ENCODE measurements at regions not wholly inside any gene's neighbourhood (a gene's known extent, or its start where the extent isn't known, plus 50 kb on each side); places are given as distances from the start of the nearest gene placed in this dataset.

- Histone ChIP-seq H3K9me3 (no peaks in the 10 kb centered on the region), H3K4me3 (replicated peaks in 1 of 3) (no peak overlapping the region), H3K27ac (no peak overlapping the region), H3K4me1 (no peaks in the 10 kb centered on the region), H3K36me3 (no peaks in the 10 kb centered on the region), H3K27me3 (no peaks in the 10 kb centered on the region)
- intact Hi-C loops (cut with DNase I), result no loop called here
- 84 to 92% methylated on average over 5 of the region's 5 CpGs for WGBS, 2 donors
- no peak for DNase-seq
- no peak for TF ChIP-seq POLR2A (IDR thresholded peaks at IDR 0.05)
- TF ChIP-seq CTCF (IDR thresholded peaks at IDR 0.05), result no peak
Observed at GRCh38 chr18:45282101-45282812, 333.0 kb upstream of the SLC14A2 start.

- no peaks in the 10 kb centered on the region for H3K27me3 ChIP-seq
- no peak for DNase-seq
- H3K4me1 ChIP-seq, result no peaks in the 10 kb centered on the region
- 82 to 96% methylated on average over 2 of the region's 2 CpGs for WGBS, 2 donors
- H3K27ac ChIP-seq, result no peak overlapping the region
- H3K9me3 ChIP-seq, result no peaks in the 10 kb centered on the region
- no peak overlapping the region for H3K4me3 ChIP-seq (replicated peaks in 1 of 3)
- intact Hi-C loops (cut with DNase I), result no loop called here
- TF ChIP-seq CTCF (IDR thresholded peaks at IDR 0.05), result no peak
- no peaks in the 10 kb centered on the region for H3K36me3 ChIP-seq
Observed at GRCh38 chr18:45284174-45284573, 331.1 kb upstream of the SLC14A2 start.

- TF ChIP-seq POLR2A (IDR thresholded peaks at IDR 0.05) (no peak), CTCF (IDR thresholded peaks at IDR 0.05) (no peak)
- Histone ChIP-seq H3K27ac (no peak overlapping the region), H3K9me3 (no peaks in the 10 kb centered on the region), H3K4me1 (no peaks in the 10 kb centered on the region), H3K27me3 (no peaks in the 10 kb centered on the region), H3K4me3 (replicated peaks in 1 of 3) (no peak overlapping the region), H3K36me3 (no peaks in the 10 kb centered on the region)
- intact Hi-C loops (cut with DNase I), result no loop called here
- no peak for DNase-seq
Observed at GRCh38 chr18:45284851-45285250, 330.4 kb upstream of the SLC14A2 start.

GRCh38 chr18:45285251-45285650 lies 330.0 kb upstream of the SLC14A2 start:
- WGBS, 2 donors, result 83 to 96% methylated on average over 10 of the region's 10 CpGs
- intact Hi-C loops (cut with DNase I), result no loop called here
- H3K27ac ChIP-seq, result no peak overlapping the region
- H3K4me3 ChIP-seq (replicated peaks in 1 of 3), result no peak overlapping the region
- DNase-seq, result no peak
- H3K9me3 ChIP-seq, result no peaks in the 10 kb centered on the region
- H3K27me3 ChIP-seq, result no peaks in the 10 kb centered on the region
- TF ChIP-seq POLR2A (IDR thresholded peaks at IDR 0.05) (no peak), CTCF (IDR thresholded peaks at IDR 0.05) (no peak)
- H3K4me1 ChIP-seq, result no peaks in the 10 kb centered on the region
- no peaks in the 10 kb centered on the region for H3K36me3 ChIP-seq

- H3K4me3 ChIP-seq (replicated peaks in 1 of 3), result no peak overlapping the region
- no peaks in the 10 kb centered on the region for H3K27me3 ChIP-seq
- 72 to 83% methylated on average over 3 of the region's 3 CpGs for WGBS, 2 donors
Observed at GRCh38 chr18:45286431-45286830, 328.8 kb upstream of the SLC14A2 start.

More at GRCh38 chr18:45286431-45286830, 328.8 kb upstream of the SLC14A2 start:
- Histone ChIP-seq H3K4me1 (no peaks in the 10 kb centered on the region), H3K9me3 (no peaks in the 10 kb centered on the region), H3K27ac (no peak overlapping the region), H3K36me3 (no peaks in the 10 kb centered on the region)
- TF ChIP-seq CTCF (IDR thresholded peaks at IDR 0.05), result no peak
- TF ChIP-seq POLR2A (IDR thresholded peaks at IDR 0.05), result no peak
- DNase-seq, result no peak
- intact Hi-C loops (cut with DNase I), result no loop called here
